ENCODE measurements at regions not wholly inside any gene's neighbourhood (a gene's known extent, or its start where the extent isn't known, plus 50 kb on each side); places are given as distances from the start of the nearest gene placed in this dataset.

DNA sequence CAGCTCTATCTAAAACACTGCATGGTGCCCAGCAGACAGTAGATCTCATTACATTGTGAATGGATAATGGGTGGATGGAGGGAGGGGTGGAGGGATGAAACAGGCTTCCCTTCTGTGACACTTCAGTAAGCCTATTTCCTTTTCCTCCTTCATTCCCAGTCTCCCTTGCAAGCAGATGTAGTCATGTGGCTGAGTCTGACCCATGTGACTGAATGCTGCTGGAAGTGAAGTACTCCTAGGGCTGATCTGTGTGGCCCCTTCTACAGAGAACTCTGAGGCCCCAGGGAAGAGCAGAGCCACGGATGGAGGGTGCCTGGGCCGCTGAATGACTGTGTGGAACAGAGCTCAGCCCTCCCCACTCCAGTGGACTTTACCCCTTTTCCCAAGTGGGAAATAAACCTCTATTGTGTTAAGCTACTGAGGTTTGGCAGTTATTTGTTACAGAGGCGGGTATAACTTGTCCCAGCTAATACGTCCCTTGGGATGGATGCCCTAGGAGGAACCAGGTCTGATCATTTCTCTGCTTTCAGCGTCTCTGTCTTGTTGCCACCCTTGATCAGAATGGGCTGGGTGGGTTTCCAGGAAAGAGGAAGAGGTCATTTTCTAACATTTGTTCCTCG is 176.1 kb upstream of the MVB12B start:
- Histone ChIP-seq H2BK120ac (ENCODE audit: low read depth, low read length) (no peak overlapping the region), H2BK12ac (ENCODE audit: low read length in 2 of 2) (no peak overlapping the region), H3K79me1 (replicated peaks; ENCODE audit: low read length, poor library complexity, severe bottlenecking) (no peaks in the 10 kb centered on the region), H3K9me3 (ENCODE audit: control insufficient read depth, low read length) (peaks cover 4% of the 10 kb centered on the region), H3K4me3 (ENCODE audit: insufficient read depth in 1 of 2, low read depth in 1 of 2, low read length in 2 of 2) (no peak overlapping the region), H2AK5ac (ENCODE audit: low read length, severe bottlenecking) (no peak overlapping the region), H3K27me3 (ENCODE audit: control insufficient read depth in 1 of 2, insufficient read depth in 1 of 2, low read length in 2 of 2) (peaks cover 34 to 72% of the 10 kb centered on the region in 2 experiments), H2AFZ (ENCODE audit: low read depth, low read length) (no peak overlapping the region), H3K27ac (ENCODE audit: low read length, poor library complexity, severe bottlenecking) (no peak overlapping the region), H3K14ac (ENCODE audit: low read length in 2 of 2) (no peak overlapping the region), H3K23ac (ENCODE audit: low read length in 2 of 2) (no peak overlapping the region), H4K91ac (ENCODE audit: low read length) (no peak overlapping the region), H2BK5ac (ENCODE audit: low read depth, low read length, poor library complexity, severe bottlenecking) (no peak overlapping the region), H3K18ac (ENCODE audit: low read depth in 1 of 2, low read length in 2 of 2) (no peak overlapping the region), H3K9ac (ENCODE audit: low read length) (no peak overlapping the region), H2BK15ac (ENCODE audit: low read depth, poor library complexity, severe bottlenecking) (no peak overlapping the region), H4K8ac (ENCODE audit: low read length) (no peak overlapping the region), H3K4me2 (ENCODE audit: low read length, poor library complexity, severe bottlenecking) (no peak overlapping the region), H3K4ac (ENCODE audit: low read depth in 1 of 2, low read length in 2 of 2) (no peak overlapping the region), H3K36me3 (ENCODE audit: control insufficient read depth in 1 of 2, insufficient read depth in 2 of 2, low read depth in 1 of 2, low read length in 2 of 2) (no peaks in the 10 kb centered on the region), H3K4me1 (ENCODE audit: control insufficient read depth, insufficient read depth, low read depth, low read length) (no peaks in the 10 kb centered on the region)
- 75% methylated on average over 6 of the region's 6 CpGs for WGBS
- no peak for DNase-seq

DNA sequence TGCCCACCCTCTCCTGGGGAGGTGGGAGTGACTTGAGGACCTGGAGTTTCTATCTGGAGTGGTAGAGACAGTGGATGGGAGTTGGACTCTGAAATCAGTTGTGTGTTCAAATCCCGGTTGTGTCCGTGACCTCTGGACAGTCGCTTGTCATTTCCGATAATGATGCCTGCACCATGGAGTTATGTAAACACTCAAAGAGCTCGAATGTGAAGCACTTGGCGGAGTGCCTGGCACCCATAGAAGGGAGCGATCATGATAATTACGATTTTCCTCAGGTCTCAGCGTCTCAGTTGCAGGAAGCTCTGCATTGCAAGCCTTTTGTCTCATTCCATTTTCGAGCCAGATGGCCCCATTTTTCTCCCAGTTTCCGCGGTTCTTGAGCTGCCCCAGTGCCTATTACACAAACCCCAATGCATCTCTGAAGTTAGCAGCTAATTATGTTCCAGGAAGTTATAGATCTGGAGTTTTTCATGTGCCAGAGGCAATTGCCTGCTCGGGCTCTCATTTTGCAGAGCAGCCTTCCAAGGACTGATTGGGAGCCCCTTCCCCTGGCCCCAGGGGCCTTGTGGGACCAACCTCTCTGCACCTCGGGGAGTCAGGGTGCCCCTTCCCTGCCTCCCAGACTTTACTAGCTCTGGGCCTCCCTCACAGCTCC is 175.5 kb upstream of the MVB12B start:
- H3K23ac ChIP-seq (ENCODE audit: low read length in 2 of 2) = no peak overlapping the region
- H3K9me3 ChIP-seq (ENCODE audit: control insufficient read depth, low read length) = peaks cover 4% of the 10 kb centered on the region
- no peak overlapping the region for H2AK5ac ChIP-seq (ENCODE audit: low read length, severe bottlenecking)
- no peak overlapping the region for H2AFZ ChIP-seq (ENCODE audit: low read depth, low read length)
- H3K9ac ChIP-seq (ENCODE audit: low read length) = no peak overlapping the region
- no peak overlapping the region for H3K18ac ChIP-seq (ENCODE audit: low read depth in 1 of 2, low read length in 2 of 2)
- no peaks in the 10 kb centered on the region for H3K4me1 ChIP-seq (ENCODE audit: control insufficient read depth, insufficient read depth, low read depth, low read length)
- H3K36me3 ChIP-seq (ENCODE audit: control insufficient read depth in 1 of 2, insufficient read depth in 2 of 2, low read depth in 1 of 2, low read length in 2 of 2) = no peaks in the 10 kb centered on the region
- H4K91ac ChIP-seq (ENCODE audit: low read length) = no peak overlapping the region
- DNase-seq = peak; percentile 8
- H2BK15ac ChIP-seq (ENCODE audit: low read depth, poor library complexity, severe bottlenecking) = no peak overlapping the region
- no peak overlapping the region for H2BK12ac ChIP-seq (ENCODE audit: low read length in 2 of 2)
- no peak overlapping the region for H3K4me3 ChIP-seq (ENCODE audit: insufficient read depth in 1 of 2, low read depth in 1 of 2, low read length in 2 of 2)
- no peak overlapping the region for H3K4ac ChIP-seq (ENCODE audit: low read depth in 1 of 2, low read length in 2 of 2)
- H2BK120ac ChIP-seq (ENCODE audit: low read depth, low read length) = no peak overlapping the region
- H3K27me3 ChIP-seq (ENCODE audit: control insufficient read depth in 1 of 2, insufficient read depth in 1 of 2, low read length in 2 of 2) = peaks cover 34 to 73% of the 10 kb centered on the region in 2 experiments
- no peak overlapping the region for H2BK5ac ChIP-seq (ENCODE audit: low read depth, low read length, poor library complexity, severe bottlenecking)
- H3K27ac ChIP-seq (ENCODE audit: low read length, poor library complexity, severe bottlenecking) = no peak overlapping the region
- H3K14ac ChIP-seq (ENCODE audit: low read length in 2 of 2) = no peak overlapping the region
- WGBS = 63% methylated on average over 13 of the region's 14 CpGs
- no peak overlapping the region for H4K8ac ChIP-seq (ENCODE audit: low read length)
- H3K4me2 ChIP-seq (ENCODE audit: low read length, poor library complexity, severe bottlenecking) = no peak overlapping the region
- H3K79me1 ChIP-seq (replicated peaks; ENCODE audit: low read length, poor library complexity, severe bottlenecking) = no peaks in the 10 kb centered on the region

DNA sequence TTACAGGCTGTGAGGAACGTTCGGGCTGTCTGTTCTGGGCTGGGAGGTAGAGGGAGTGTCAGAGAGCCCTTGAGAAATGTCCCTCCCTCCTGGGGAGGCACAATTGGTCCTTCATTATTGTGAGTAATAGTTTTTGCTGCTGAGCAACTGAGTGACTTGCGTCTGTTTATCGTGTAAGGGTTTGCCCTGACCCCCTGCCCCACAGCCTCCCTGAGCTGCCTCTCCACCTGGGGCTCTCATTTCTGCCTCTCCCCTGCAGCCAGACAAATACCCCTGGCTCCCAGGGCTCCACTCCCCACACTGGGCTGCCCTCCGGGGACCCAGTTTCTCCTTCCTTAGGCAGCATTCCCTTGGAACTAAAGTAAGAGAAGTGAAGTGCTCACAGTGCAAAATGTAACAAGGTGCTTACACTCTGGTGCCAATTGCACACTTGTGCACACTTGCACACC is 174.9 kb upstream of the MVB12B start:
- H2BK12ac ChIP-seq (ENCODE audit: low read length in 2 of 2) = no peak overlapping the region
- no peak overlapping the region for H3K14ac ChIP-seq (ENCODE audit: low read length in 2 of 2)
- H2AK5ac ChIP-seq (ENCODE audit: low read length, severe bottlenecking) = no peak overlapping the region
- no peak overlapping the region for H3K18ac ChIP-seq (ENCODE audit: low read depth in 1 of 2, low read length in 2 of 2)
- peaks cover 6% of the 10 kb centered on the region for H3K9me3 ChIP-seq (ENCODE audit: control insufficient read depth, low read length)
- H3K9ac ChIP-seq (ENCODE audit: low read length) = no peak overlapping the region
- H2BK15ac ChIP-seq (ENCODE audit: low read depth, poor library complexity, severe bottlenecking) = no peak overlapping the region
- no peaks in the 10 kb centered on the region for H3K36me3 ChIP-seq (ENCODE audit: control insufficient read depth in 1 of 2, insufficient read depth in 2 of 2, low read depth in 1 of 2, low read length in 2 of 2)
- H3K4ac ChIP-seq (ENCODE audit: low read depth in 1 of 2, low read length in 2 of 2) = no peak overlapping the region
- DNase-seq = peak; percentile 15
- no peak overlapping the region for H2BK120ac ChIP-seq (ENCODE audit: low read depth, low read length)
- H2BK5ac ChIP-seq (ENCODE audit: low read depth, low read length, poor library complexity, severe bottlenecking) = no peak overlapping the region
- H3K79me1 ChIP-seq (replicated peaks; ENCODE audit: low read length, poor library complexity, severe bottlenecking) = no peaks in the 10 kb centered on the region
- H4K8ac ChIP-seq (ENCODE audit: low read length) = no peak overlapping the region
- H3K27me3 ChIP-seq (ENCODE audit: control insufficient read depth in 1 of 2, insufficient read depth in 1 of 2, low read length in 2 of 2) = peaks cover 30 to 73% of the 10 kb centered on the region in 2 experiments
- H3K23ac ChIP-seq (ENCODE audit: low read length in 2 of 2) = no peak overlapping the region
- H3K27ac ChIP-seq (ENCODE audit: low read length, poor library complexity, severe bottlenecking) = no peak overlapping the region
- H3K4me2 ChIP-seq (ENCODE audit: low read length, poor library complexity, severe bottlenecking) = no peak overlapping the region
- 27% methylated on average over 3 of the region's 5 CpGs for WGBS
- H3K4me3 ChIP-seq (ENCODE audit: insufficient read depth in 1 of 2, low read depth in 1 of 2, low read length in 2 of 2) = no peak overlapping the region
- no peak overlapping the region for H4K91ac ChIP-seq (ENCODE audit: low read length)
- H2AFZ ChIP-seq (ENCODE audit: low read depth, low read length) = no peak overlapping the region
- no peaks in the 10 kb centered on the region for H3K4me1 ChIP-seq (ENCODE audit: control insufficient read depth, insufficient read depth, low read depth, low read length)

DNA sequence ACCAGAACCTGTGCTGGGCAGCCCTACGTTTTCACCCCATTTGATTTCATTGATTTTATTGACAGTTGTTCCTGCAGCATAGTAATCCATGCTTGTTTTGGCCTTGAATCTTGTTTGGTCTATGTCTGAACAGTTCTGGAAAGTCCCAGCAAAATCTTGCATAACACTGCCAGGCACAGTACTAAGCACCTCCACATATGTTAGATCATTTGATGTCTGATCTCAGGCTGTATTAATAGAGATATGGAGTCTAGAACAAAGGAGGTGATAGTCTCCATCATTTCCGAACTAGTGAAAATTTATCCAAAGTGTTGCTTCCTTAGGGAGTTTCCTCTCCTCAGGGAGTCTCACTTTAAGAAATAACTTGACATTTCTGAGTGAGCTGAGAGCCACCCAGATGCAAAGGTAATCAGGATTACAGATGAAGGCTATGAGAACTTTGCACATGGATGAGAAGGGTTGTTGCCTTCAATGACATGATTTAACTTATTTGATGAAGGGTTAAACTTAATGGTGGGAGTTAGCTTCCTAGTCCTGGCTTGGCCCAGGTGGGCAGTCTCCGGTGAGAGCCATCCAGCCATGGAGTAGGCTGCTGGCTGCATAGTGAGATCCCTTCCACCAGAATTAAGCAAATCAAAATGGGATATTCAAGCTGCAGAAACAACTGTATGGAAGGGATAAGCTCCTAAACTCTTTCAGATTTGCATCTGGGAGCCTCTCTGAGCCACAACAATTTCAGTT is 173.8 kb upstream of the MVB12B start:
- no peak overlapping the region for H2AFZ ChIP-seq (ENCODE audit: low read depth, low read length)
- H3K18ac ChIP-seq (ENCODE audit: low read depth in 1 of 2, low read length in 2 of 2) = no peak overlapping the region
- H4K91ac ChIP-seq (ENCODE audit: low read length) = no peak overlapping the region
- no peak overlapping the region for H3K4me3 ChIP-seq (ENCODE audit: insufficient read depth in 1 of 2, low read depth in 1 of 2, low read length in 2 of 2)
- no peak overlapping the region for H3K4ac ChIP-seq (ENCODE audit: low read depth in 1 of 2, low read length in 2 of 2)
- no peak overlapping the region for H3K4me2 ChIP-seq (ENCODE audit: low read length, poor library complexity, severe bottlenecking)
- DNase-seq = no peak
- H2BK5ac ChIP-seq (ENCODE audit: low read depth, low read length, poor library complexity, severe bottlenecking) = no peak overlapping the region
- H2BK15ac ChIP-seq (ENCODE audit: low read depth, poor library complexity, severe bottlenecking) = no peak overlapping the region
- H3K27ac ChIP-seq (ENCODE audit: low read length, poor library complexity, severe bottlenecking) = no peak overlapping the region
- no peaks in the 10 kb centered on the region for H3K79me1 ChIP-seq (replicated peaks; ENCODE audit: low read length, poor library complexity, severe bottlenecking)
- no peak overlapping the region for H2BK12ac ChIP-seq (ENCODE audit: low read length in 2 of 2)
- no peak overlapping the region for H3K9ac ChIP-seq (ENCODE audit: low read length)
- no peak overlapping the region for H3K14ac ChIP-seq (ENCODE audit: low read length in 2 of 2)
- WGBS = 65% methylated on average over 3 of the region's 3 CpGs
- H2AK5ac ChIP-seq (ENCODE audit: low read length, severe bottlenecking) = no peak overlapping the region
- peaks cover 6% of the 10 kb centered on the region for H3K9me3 ChIP-seq (ENCODE audit: control insufficient read depth, low read length)
- no peak overlapping the region for H2BK120ac ChIP-seq (ENCODE audit: low read depth, low read length)
- H3K23ac ChIP-seq (ENCODE audit: low read length in 2 of 2) = no peak overlapping the region
- H4K8ac ChIP-seq (ENCODE audit: low read length) = no peak overlapping the region
- H3K36me3 ChIP-seq (ENCODE audit: control insufficient read depth in 1 of 2, insufficient read depth in 2 of 2, low read depth in 1 of 2, low read length in 2 of 2) = no peaks in the 10 kb centered on the region
- no peaks in the 10 kb centered on the region for H3K4me1 ChIP-seq (ENCODE audit: control insufficient read depth, insufficient read depth, low read depth, low read length)
- peaks cover 34 to 73% of the 10 kb centered on the region in 2 experiments for H3K27me3 ChIP-seq (ENCODE audit: control insufficient read depth in 1 of 2, insufficient read depth in 1 of 2, low read length in 2 of 2)

Data from mesenchymal stem cell (in vitro differentiated cells and primary cell).